ENCODE measurements at regions not wholly inside any gene's neighbourhood (a gene's known extent, or its start where the extent isn't known, plus 50 kb on each side); places are given as distances from the start of the nearest gene placed in this dataset.

GRCh38 chr13:111476197-111476596 is 155.8 kb downstream of the TEX29 start:
- no peak for DNase-seq (ENCODE audit: low spot score)

GRCh38 chr13:111479412-111479811 is 159.0 kb downstream of the TEX29 start:
- DNase-seq (ENCODE audit: low spot score), result no peak

GRCh38 chr13:111480503-111480902 is 160.1 kb downstream of the TEX29 start:
- DNase-seq (ENCODE audit: low spot score), result no peak

GRCh38 chr13:111480976-111481375 is 160.5 kb downstream of the TEX29 start:
- DNase-seq (ENCODE audit: low spot score), result no peak

GRCh38 chr13:111482126-111482525 is 161.7 kb downstream of the TEX29 start:
- no peak for DNase-seq (ENCODE audit: low spot score)

- no peak for DNase-seq (ENCODE audit: low spot score)
These were observed 162.6 kb downstream of the TEX29 start for GRCh38 chr13:111482806-111483620.

GRCh38 chr13:111483621-111483987 is 163.2 kb downstream of the TEX29 start:
- DNase-seq (ENCODE audit: low spot score), result no peak

- no peak for DNase-seq (ENCODE audit: low spot score)
These were observed 163.9 kb downstream of the TEX29 start for GRCh38 chr13:111484141-111484925.

- DNase-seq (ENCODE audit: low spot score), result no peak
These were observed 164.5 kb downstream of the TEX29 start for GRCh38 chr13:111484959-111485358.

GRCh38 chr13:111485491-111486250 is 165.2 kb downstream of the TEX29 start:
- DNase-seq (ENCODE audit: low spot score), result no peak

- no peak for DNase-seq (ENCODE audit: low spot score)
These were observed 165.9 kb downstream of the TEX29 start for GRCh38 chr13:111486331-111486730.

- DNase-seq (ENCODE audit: low spot score), result no peak
These were observed 166.4 kb downstream of the TEX29 start for GRCh38 chr13:111486801-111487200.

GRCh38 chr13:111488486-111489132 is 168.2 kb downstream of the TEX29 start:
- DNase-seq (ENCODE audit: low spot score), result no peak

GRCh38 chr13:111489301-111489700 is 168.9 kb downstream of the TEX29 start:
- DNase-seq (ENCODE audit: low spot score), result no peak

GRCh38 chr13:111490611-111491010 is 170.2 kb downstream of the TEX29 start:
- no peak for DNase-seq (ENCODE audit: low spot score)

GRCh38 chr13:111491021-111491420 is 170.6 kb downstream of the TEX29 start:
- no peak for DNase-seq (ENCODE audit: low spot score)

- no peak for DNase-seq (ENCODE audit: low spot score)
These were observed 171.2 kb downstream of the TEX29 start for GRCh38 chr13:111491659-111492058.

GRCh38 chr13:111492341-111492950 is 172.0 kb downstream of the TEX29 start:
- no peak for DNase-seq (ENCODE audit: low spot score)

- DNase-seq (ENCODE audit: low spot score), result no peak
These were observed 172.5 kb downstream of the TEX29 start for GRCh38 chr13:111492958-111493357.

- no peak for DNase-seq (ENCODE audit: low spot score)
These were observed 173.0 kb downstream of the TEX29 start for GRCh38 chr13:111493468-111493867.

- no peak for DNase-seq (ENCODE audit: low spot score)
These were observed 174.2 kb downstream of the TEX29 start for GRCh38 chr13:111494641-111495040.

Data from SW480 (cell line).